Panc1 (cell line): ENCODE measurements at regions not wholly inside any gene's neighbourhood (a gene's known extent, or its start where the extent isn't known, plus 50 kb on each side); places are given as distances from the start of the nearest gene placed in this dataset.

ENCODE experiments used
- ATAC-seq: fragments of 200-7000 bp; cut with Tn5 transposase; 2 replicates; pipeline ENCODE4 v1.9.1; 2020; ENCODE audit warnings: mild to moderate bottlenecking, moderate library complexity
- BruUV-seq: library from RNA; stranded (reverse); fragments of 400-500 nt; replicated peaks from 2 replicates; lab custom pipeline; 2021; lab: Mats Ljungman, UMichigan
- CTCF ChIA-PET: fragments of 300-600 bp; sonication (Branson Sonifier 250); formaldehyde crosslinking; loops from one replicate; lab custom pipeline; 2022; ENCODE audit warnings: antibody characterized with exemption; lab: Charles Lee
- POLR2A ChIA-PET: fragments of 300-600 bp; sonication (Branson Sonifier 250); formaldehyde crosslinking; loops from one replicate; lab custom pipeline; 2022; ENCODE audit warnings: antibody characterized with exemption; lab: Charles Lee
- DNase-seq: peaks from one replicate; pipeline ENCODE4 v3.0.0-alpha.2; 2010; ENCODE audit warnings: low read depth, low spot score
- H3K27ac ChIP-seq: 2 replicates; pipeline ENCODE4 v1.5.1; 2011; ENCODE audit warnings: mild to moderate bottlenecking, low read length, inconsistent platforms
- H3K27me3 ChIP-seq: fragments of 200-500 bp; sonication (Bioruptor generic); 2 replicates; pipeline ENCODE4 v1.6.0; 2014; ENCODE audit warnings: low read length, inconsistent platforms; ENCODE audit not compliant: control insufficient read depth, insufficient read depth
- H3K36me3 ChIP-seq: fragments of 200-500 bp; sonication (Bioruptor generic); 2 replicates; pipeline ENCODE4 v1.5.1; 2014; ENCODE audit warnings: inconsistent platforms, mild to moderate bottlenecking, low read length, moderate library complexity; ENCODE audit not compliant: control insufficient read depth, insufficient read depth
- H3K4me1 ChIP-seq: 2 replicates; pipeline ENCODE4 v1.5.1; 2011; ENCODE audit warnings: inconsistent platforms, mild to moderate bottlenecking, low read length, moderate library complexity; ENCODE audit not compliant: control insufficient read depth, insufficient read depth
- H3K4me3 ChIP-seq, 2 experiments: 2 replicates each; pipeline ENCODE4 v1.5.1; 2011 to 2012; ENCODE audit warnings: low read depth in 2 of 2, low read length in 2 of 2, mild to moderate bottlenecking in 2 of 2, inconsistent platforms in 1 of 2, moderate library complexity in 1 of 2
- H3K9me3 ChIP-seq: fragments of 200-500 bp; sonication (Bioruptor generic); 2 replicates; pipeline ENCODE4 v1.5.1; 2014; ENCODE audit warnings: low read depth, mild to moderate bottlenecking, inconsistent platforms, low read length, moderate library complexity; ENCODE audit not compliant: control insufficient read depth, insufficient read depth
- CTCF ChIP-seq: fragments of 450-650 bp; IDR thresholded peaks from 2 replicates; pipeline ENCODE4 v1.5.1; 2017; ENCODE audit warnings: mild to moderate bottlenecking
- POLR2AphosphoS5 ChIP-seq: IDR thresholded peaks from 2 replicates; pipeline ENCODE4 v1.6.1; 2012; ENCODE audit warnings: mild to moderate bottlenecking, low read depth, low read length, moderate library complexity
- REST ChIP-seq, 2 experiments: IDR thresholded peaks; 2 replicates each; pipeline ENCODE4 v1.6.1; 2011 to 2012; ENCODE audit warnings: low read depth in 2 of 2, control low read depth in 1 of 2, low read length in 1 of 2, mild to moderate bottlenecking in 1 of 2, moderate library complexity in 1 of 2; ENCODE audit not compliant: insufficient read depth in 1 of 2
- SIN3A ChIP-seq: IDR thresholded peaks from 2 replicates; pipeline ENCODE4 v1.6.1; 2012; ENCODE audit warnings: low read depth, mild to moderate bottlenecking, low read length, moderate library complexity, borderline replicate concordance; ENCODE audit not compliant: insufficient read depth
- TCF7L2 ChIP-seq: IDR thresholded peaks from 2 replicates; pipeline ENCODE4 v1.6.1; 2011; ENCODE audit warnings: mild to moderate bottlenecking, low read depth, low read length, inconsistent platforms
- in situ Hi-C: cut with HindIII; loops from 2 replicates; pipeline ENCODE4 v1.10.0; 2016; ENCODE audit warnings: low sequenced_read_pairs, low pct_unique_long_range_greater_than_20kb
- intact Hi-C: fragments of 100-400 bp; cut with micrococcal nuclease; formaldehyde crosslinking; loops from one replicate; pipeline ENCODE4 v1.10.0; 2022; ENCODE audit not compliant: unreplicated experiment

- TF ChIP-seq TCF7L2 (no peak), REST (IDR thresholded peaks at IDR 0.05; ENCODE audit: insufficient read depth in 1 of 2, low read depth in 2 of 2, low read length in 1 of 2) (no peak), SIN3A (no peak), CTCF (no peak), POLR2AphosphoS5 (no peak)
- Histone ChIP-seq H3K9me3 (no peaks in the 10 kb centered on the region), H3K27ac (no peak overlapping the region), H3K27me3 (no peaks in the 10 kb centered on the region), H3K36me3 (no peaks in the 10 kb centered on the region), H3K4me1 (no peaks in the 10 kb centered on the region), H3K4me3 (no peak overlapping the region)
- intact Hi-C loops (no loop called here), in situ Hi-C loops (no loop called here)
- ChIA-PET POLR2A (no interaction called here), CTCF (no interaction called here)
- no TSS peak for BruUV-seq
- ATAC-seq (no peak), DNase-seq (no peak)
These were observed 654.7 kb upstream of the ARGLU1 start for GRCh38 chr13:107222597-107222996.

GRCh38 chr13:107220245-107220644 is 652.3 kb upstream of the ARGLU1 start:
- ChIA-PET CTCF (no interaction called here), POLR2A (no interaction called here)
- Histone ChIP-seq H3K27me3 (no peaks in the 10 kb centered on the region), H3K9me3 (no peaks in the 10 kb centered on the region), H3K36me3 (no peaks in the 10 kb centered on the region), H3K4me3 (no peak overlapping the region), H3K27ac (no peak overlapping the region), H3K4me1 (no peaks in the 10 kb centered on the region)
- in situ Hi-C loops = no loop called here
- no peak for DNase-seq
- intact Hi-C loops = no loop called here
- no peak for ATAC-seq
- no TSS peak for BruUV-seq
- TF ChIP-seq POLR2AphosphoS5 = no peak
- TF ChIP-seq CTCF = no peak

- no TSS peak for BruUV-seq
- DNase-seq (no peak), ATAC-seq (no peak)
- no peaks in the 10 kb centered on the region for H3K4me1 ChIP-seq
- intact Hi-C loops (no loop called here), in situ Hi-C loops (no loop called here)
- no peak overlapping the region for H3K27ac ChIP-seq
- H3K4me3 ChIP-seq = no peak overlapping the region
- TF ChIP-seq CTCF (no peak), SIN3A (no peak), TCF7L2 (no peak), POLR2AphosphoS5 (no peak), REST (IDR thresholded peaks at IDR 0.05; ENCODE audit: insufficient read depth in 1 of 2, low read depth in 2 of 2, low read length in 1 of 2) (no peak)
- no peaks in the 10 kb centered on the region for H3K9me3 ChIP-seq
- H3K36me3 ChIP-seq = no peaks in the 10 kb centered on the region
- H3K27me3 ChIP-seq = no peaks in the 10 kb centered on the region
- CTCF ChIA-PET = no interaction called here
- POLR2A ChIA-PET = no interaction called here
These were observed 649.3 kb upstream of the ARGLU1 start for GRCh38 chr13:107217251-107217650.
